CD14-positive monocyte (primary cell): ENCODE measurements at regions not wholly inside any gene's neighbourhood (a gene's known extent, or its start where the extent isn't known, plus 50 kb on each side); places are given as distances from the start of the nearest gene placed in this dataset.
"Not testable (repeated sequence)": the region's sequence is repeated elsewhere in the genome, so short reads cannot be mapped to it uniquely, and the experiment has no call there.

ENCODE experiments used
- DNase-seq, 3 donors: peaks; one replicate each; pipeline ENCODE4 v3.0.0-alpha.2; 2011 to 2022
- H2AFZ ChIP-seq: 2 replicates; pipeline ENCODE4 v1.6.0; 2012; ENCODE audit warnings: mild to moderate bottlenecking, low read depth, low read length, inconsistent platforms; ENCODE audit not compliant: insufficient read depth, poor library complexity, severe bottlenecking
- H3K27ac ChIP-seq, 2 donors: 1 replicate in 1 of 2; 2 replicates in 1 of 2; pipeline ENCODE4 v1.5.1; 2012 to 2013; ENCODE audit warnings: low read length in 2 of 2, control low read depth in 1 of 2, inconsistent platforms in 1 of 2, low read depth in 1 of 2, mild to moderate bottlenecking in 1 of 2
- H3K27me3 ChIP-seq, 2 donors: one replicate each; pipeline versions ENCODE4 v1.6.0 to v1.6.1; 2011 to 2013; ENCODE audit warnings: low read length in 2 of 2; ENCODE audit not compliant: control insufficient read depth in 2 of 2, insufficient read depth in 2 of 2
- H3K36me3 ChIP-seq, 2 donors: replicated peaks in 1 of 2; 1 replicate in 1 of 2; 2 replicates in 1 of 2; pipeline versions ENCODE4 v1.5.1 to v1.6.1; 2012 to 2013; ENCODE audit warnings: low read length in 2 of 2, control low read depth in 1 of 2, inconsistent platforms in 1 of 2, mild to moderate bottlenecking in 1 of 2; ENCODE audit not compliant: insufficient read depth in 2 of 2, control insufficient read depth in 1 of 2
- H3K4me1 ChIP-seq, 2 donors: 1 replicate in 1 of 2; 2 replicates in 1 of 2; pipeline versions ENCODE4 v1.5.1 to v1.6.1; 2012 to 2013; ENCODE audit warnings: low read length in 2 of 2, control low read depth in 1 of 2, inconsistent platforms in 1 of 2, mild to moderate bottlenecking in 1 of 2, moderate library complexity in 1 of 2; ENCODE audit not compliant: insufficient read depth in 2 of 2, control insufficient read depth in 1 of 2
- H3K4me2 ChIP-seq: replicated peaks from 2 replicates; pipeline ENCODE3; 2012; ENCODE audit warnings: low read length, moderate library complexity, mild to moderate bottlenecking; ENCODE audit not compliant: poor library complexity, severe bottlenecking; ENCODE audit errors: extremely low read depth
- H3K4me3 ChIP-seq, 3 experiments: fragments of 200-600 bp in 1 of 3; sonication (generic) in 1 of 3; replicated peaks in 1 of 3; 1 replicate in 2 of 3; 2 replicates in 1 of 3; pipeline ENCODE4 v1.5.1; 2011 to 2013; ENCODE audit warnings: low read length in 3 of 3, mild to moderate bottlenecking in 3 of 3, control low read depth in 2 of 3, low read depth in 2 of 3, inconsistent platforms in 1 of 3, moderate library complexity in 1 of 3
- H3K79me2 ChIP-seq: 2 replicates; pipeline ENCODE4 v1.6.0; 2012; ENCODE audit warnings: mild to moderate bottlenecking, control low read depth, inconsistent platforms, low read length, moderate library complexity; ENCODE audit not compliant: insufficient read depth
- H3K9ac ChIP-seq: 2 replicates; pipeline ENCODE4 v1.6.0; 2017; ENCODE audit warnings: low read length, mild to moderate bottlenecking; ENCODE audit not compliant: insufficient read depth, poor library complexity, severe bottlenecking
- H3K9me3 ChIP-seq, 2 donors: replicated peaks in 1 of 2; 1 replicate in 1 of 2; 2 replicates in 1 of 2; pipeline versions ENCODE4 v1.5.1 to v1.6.1; 2012 to 2013; ENCODE audit warnings: low read length in 2 of 2, control low read depth in 1 of 2; ENCODE audit not compliant: control insufficient read depth in 1 of 2, insufficient read depth in 1 of 2
- H4K20me1 ChIP-seq: 2 replicates; pipeline ENCODE4 v1.6.0; 2012; ENCODE audit warnings: mild to moderate bottlenecking, low read length, control low read depth, moderate library complexity; ENCODE audit not compliant: insufficient read depth
- H3K27ac Mint-ChIP-seq, 7 donors: one replicate each; pipeline ENCODE4 v1.8.0; 2020; ENCODE audit warnings: mild to moderate bottlenecking in 7 of 7, mixed read lengths in 7 of 7, moderate library complexity in 6 of 7, inconsistent platforms in 2 of 7
- H3K27me3 Mint-ChIP-seq, 3 donors: one replicate each; pipeline ENCODE4 v1.8.0; 2021 to 2022; ENCODE audit warnings: low read depth in 3 of 3, mild to moderate bottlenecking in 3 of 3, mixed read lengths in 3 of 3, moderate library complexity in 3 of 3, inconsistent platforms in 1 of 3
- H3K36me3 Mint-ChIP-seq, 2 donors: one replicate each; pipeline ENCODE4 v1.8.0; 2020; ENCODE audit warnings: mixed read lengths in 2 of 2, inconsistent platforms in 1 of 2, mild to moderate bottlenecking in 1 of 2
- H3K4me1 Mint-ChIP-seq: one replicate; pipeline ENCODE4 v1.8.0; 2020; ENCODE audit warnings: mild to moderate bottlenecking, mixed read lengths
- H3K4me3 Mint-ChIP-seq, 2 donors: one replicate each; pipeline ENCODE4 v1.8.0; 2020; ENCODE audit warnings: mild to moderate bottlenecking in 2 of 2, mixed read lengths in 2 of 2, moderate library complexity in 1 of 2
- H3K9me3 Mint-ChIP-seq, 7 donors: one replicate each; pipeline ENCODE4 v1.8.0; 2020 to 2022; ENCODE audit warnings: mixed read lengths in 7 of 7, mild to moderate bottlenecking in 6 of 7, moderate library complexity in 6 of 7, inconsistent platforms in 2 of 7
- CTCF ChIP-seq: fragments of 200-600 bp; IDR thresholded peaks from one replicate; pipeline ENCODE4 v1.8.0; 2022; ENCODE audit warnings: antibody characterized with exemption, mild to moderate bottlenecking
- WGBS: methylation state at CpG from one replicate; pipeline ENCODE4 v1.1.5; 2013; ENCODE audit warnings: missing lambda C conversion rate; ENCODE audit not compliant: insufficient coverage; 5-methylcytosine and 5-hydroxymethylcytosine counted together
- intact Hi-C, 2 donors: fragments of 100-400 bp; cut with micrococcal nuclease; formaldehyde crosslinking; loops; one replicate each; pipeline versions ENCODE4 v1.15.0 to v1.15.1; 2023

- no peak for DNase-seq
- Histone ChIP-seq H3K27ac (no peak overlapping the region), H3K79me2 (no peaks in the 10 kb centered on the region), H3K4me2 (no peak overlapping the region), H4K20me1 (no peaks in the 10 kb centered on the region), H3K27me3 (no peaks in the 10 kb centered on the region), H3K36me3 (no peaks in the 10 kb centered on the region), H3K9ac (no peak overlapping the region), H3K4me1 (no peaks in the 10 kb centered on the region), H3K9me3 (peaks cover 10 to 16% of the 10 kb centered on the region in 2 donors), H2AFZ (no peak overlapping the region), H3K4me3 (no peak overlapping the region)
- no peak for TF ChIP-seq CTCF
- Mint-ChIP-seq H3K4me3 (no peak overlapping the region), H3K4me1 (no peaks in the 10 kb centered on the region), H3K27ac (no peak overlapping the region), H3K9me3 (peaks cover 0 to 12% (median 9%) of the 10 kb centered on the region in 7 donors), H3K36me3 (no peaks in the 10 kb centered on the region), H3K27me3 (no peaks in the 10 kb centered on the region)
- WGBS = no CpG with 5 or more reads among the region's 1 CpG
- intact Hi-C loops = no loop called here
Measured at GRCh38 chr13:55981381-55981780, 1159.3 kb upstream of the PRR20A start.

GRCh38 chr13:55984026-55984425, 1156.7 kb upstream of the PRR20A start:
- H2AFZ ChIP-seq, H3K36me3 ChIP-seq, H3K4me1 ChIP-seq, H3K36me3 Mint-ChIP-seq, DNase-seq, H3K27ac ChIP-seq, H3K9me3 Mint-ChIP-seq, H3K4me3 Mint-ChIP-seq, H3K4me1 Mint-ChIP-seq, H3K27me3 ChIP-seq, H4K20me1 ChIP-seq, H3K27ac Mint-ChIP-seq, H3K4me2 ChIP-seq, H3K4me3 ChIP-seq, H3K27me3 Mint-ChIP-seq, intact Hi-C loops, H3K79me2 ChIP-seq, H3K9ac ChIP-seq: not testable (repeated sequence)
- peaks cover 0 to 12% of the 10 kb centered on the region in 2 donors for H3K9me3 ChIP-seq
- WGBS = no CpG with 5 or more reads among the region's 2 CpGs
